ENCODE measurements at regions not wholly inside any gene's neighbourhood (a gene's known extent, or its start where the extent isn't known, plus 50 kb on each side); places are given as distances from the start of the nearest gene placed in this dataset.

DNA sequence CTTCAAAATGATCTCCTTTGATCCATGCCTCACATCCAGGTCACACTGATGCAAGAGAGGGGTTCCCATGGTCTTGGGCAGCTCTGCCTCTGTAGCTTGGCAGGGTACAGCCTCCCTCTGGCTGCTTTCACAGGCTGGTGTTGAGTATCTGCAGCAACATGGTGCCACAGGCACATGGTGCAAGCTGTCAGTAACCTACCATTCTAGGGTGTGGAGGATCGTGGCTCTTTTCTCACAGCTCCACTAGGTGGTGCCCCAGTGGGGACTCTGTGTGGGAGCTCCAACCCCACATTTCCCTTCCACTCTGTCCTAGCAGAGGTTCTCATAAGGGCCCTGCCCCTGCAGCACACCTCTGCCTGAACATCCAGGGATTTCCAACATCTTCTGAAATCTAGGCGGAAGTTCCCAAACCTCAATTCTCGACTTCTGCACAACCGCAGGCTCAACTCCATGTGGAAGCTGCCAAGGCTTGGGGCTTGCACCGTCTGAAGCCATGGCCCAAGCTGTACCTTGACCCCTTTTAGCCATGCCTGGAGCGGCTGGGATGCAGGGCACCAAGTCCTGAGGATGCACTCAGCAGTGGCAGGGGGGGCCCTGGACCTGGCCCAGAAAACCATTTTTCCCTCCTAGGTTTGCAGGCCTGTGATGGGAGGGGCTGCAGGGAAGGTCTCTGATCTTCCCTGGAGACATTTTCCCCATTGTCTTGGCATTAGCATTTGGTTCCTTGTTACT is 137.8 kb upstream of the NUDT6 start:
- ChIA-PET CTCF (interaction anchor here (0.6 kb wide), 1 partner anchor 392 kb away, joined by 3 read pairs; no protein-coding TSS in a partner anchor), POLR2A (no interaction called here)
- TF ChIP-seq FOXA1 (IDR thresholded peaks at IDR 0.05) (no peak), TARDBP (IDR thresholded peaks at IDR 0.05) (no peak), ARNT (IDR thresholded peaks at IDR 0.05) (no peak), NFRKB (IDR thresholded peaks at IDR 0.05) (no peak), ELF4 (IDR thresholded peaks at IDR 0.05) (no peak), BHLHE40 (IDR thresholded peaks at IDR 0.05; ENCODE audit: borderline replicate concordance) (no peak), L3MBTL2 (conservative IDR thresholded peaks at IDR 0.05) (no peak), CTBP1 (IDR thresholded peaks at IDR 0.05; ENCODE audit: borderline replicate concordance) (no peak), SUZ12 (IDR thresholded peaks at IDR 0.05) (no peak), FOXM1 (IDR thresholded peaks at IDR 0.05; ENCODE audit: borderline replicate concordance) (no peak), HDGF (IDR thresholded peaks at IDR 0.05; ENCODE audit: borderline replicate concordance) (no peak), ZNF384 (IDR thresholded peaks at IDR 0.05) (no peak)
- TF ChIP-seq, protein P1, sequence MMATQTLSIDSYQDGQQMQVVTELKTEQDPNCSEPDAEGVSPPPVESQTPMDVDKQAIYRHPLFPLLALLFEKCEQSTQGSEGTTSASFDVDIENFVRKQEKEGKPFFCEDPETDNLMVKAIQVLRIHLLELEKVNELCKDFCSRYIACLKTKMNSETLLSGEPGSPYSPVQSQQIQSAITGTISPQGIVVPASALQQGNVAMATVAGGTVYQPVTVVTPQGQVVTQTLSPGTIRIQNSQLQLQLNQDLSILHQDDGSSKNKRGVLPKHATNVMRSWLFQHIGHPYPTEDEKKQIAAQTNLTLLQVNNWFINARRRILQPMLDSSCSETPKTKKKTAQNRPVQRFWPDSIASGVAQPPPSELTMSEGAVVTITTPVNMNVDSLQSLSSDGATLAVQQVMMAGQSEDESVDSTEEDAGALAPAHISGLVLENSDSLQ (IDR thresholded peaks at IDR 0.05): no peak

DNA sequence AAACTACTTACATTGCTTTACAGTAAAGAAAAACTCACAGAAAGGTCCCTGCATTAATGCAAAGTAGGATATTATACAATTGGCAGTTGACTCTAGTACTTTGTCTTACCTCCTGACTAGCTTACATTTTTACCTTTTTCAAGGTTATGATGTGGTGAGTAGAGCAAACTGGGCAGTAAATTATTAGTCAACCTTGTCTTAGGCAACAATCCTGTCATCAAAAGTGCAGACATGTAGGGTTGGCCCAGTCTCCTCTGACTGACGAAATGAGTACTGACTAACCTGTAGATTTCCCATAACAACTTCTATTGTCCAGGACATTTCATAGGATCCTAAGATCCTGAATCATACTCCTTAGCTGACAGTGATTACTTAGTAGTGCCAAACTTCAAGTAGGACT is 142.0 kb upstream of the NUDT6 start:
- no peak for DNase-seq (ENCODE audit: extremely low spot score)
- CTCF ChIA-PET: no interaction called here
- TF ChIP-seq SUZ12 (IDR thresholded peaks at IDR 0.05): no peak
- TF ChIP-seq, protein P1 (IDR thresholded peaks at IDR 0.05): no peak
- no peak for TF ChIP-seq FOXM1 (IDR thresholded peaks at IDR 0.05; ENCODE audit: borderline replicate concordance)
- POLR2A ChIA-PET: no interaction called here

More for the DNA sequence above, 137.8 kb upstream of the NUDT6 start:
- DNase-seq (ENCODE audit: extremely low spot score): no peak

DNA sequence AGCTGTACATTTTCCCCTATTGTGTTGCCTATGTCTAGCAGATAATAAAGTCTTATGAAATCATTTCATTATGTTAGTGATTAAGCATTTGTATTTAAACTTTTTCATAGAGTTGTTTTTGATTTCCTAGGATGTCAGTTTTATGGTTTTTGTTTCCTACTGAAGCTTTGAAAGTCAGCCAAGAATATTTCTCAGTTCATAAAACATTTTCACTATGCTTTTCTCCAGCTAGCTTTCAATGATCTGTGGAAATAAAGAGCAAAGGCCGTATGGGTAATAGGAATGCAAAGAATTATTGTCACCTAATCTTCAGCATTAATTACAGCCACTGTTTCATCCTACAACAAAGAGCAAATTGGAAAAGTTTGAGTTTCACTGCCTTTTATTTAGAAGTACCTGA is 145.7 kb upstream of the NUDT6 start:
- ChIA-PET POLR2A (no interaction called here), CTCF (no interaction called here)
- DNase-seq (ENCODE audit: extremely low spot score): no peak
- no peak for TF ChIP-seq ZNF384 (IDR thresholded peaks at IDR 0.05)
- TF ChIP-seq L3MBTL2 (conservative IDR thresholded peaks at IDR 0.05): no peak
- no peak for TF ChIP-seq SP1 (IDR thresholded peaks at IDR 0.05)
- no peak for TF ChIP-seq FOXA1 (IDR thresholded peaks at IDR 0.05)
- TF ChIP-seq, protein P1 (IDR thresholded peaks at IDR 0.05): no peak
- TF ChIP-seq ARNT (IDR thresholded peaks at IDR 0.05): no peak
- no peak for TF ChIP-seq LEF1 (IDR thresholded peaks at IDR 0.05; ENCODE audit: borderline replicate concordance)
- no peak for TF ChIP-seq NFRKB (IDR thresholded peaks at IDR 0.05)

DNA sequence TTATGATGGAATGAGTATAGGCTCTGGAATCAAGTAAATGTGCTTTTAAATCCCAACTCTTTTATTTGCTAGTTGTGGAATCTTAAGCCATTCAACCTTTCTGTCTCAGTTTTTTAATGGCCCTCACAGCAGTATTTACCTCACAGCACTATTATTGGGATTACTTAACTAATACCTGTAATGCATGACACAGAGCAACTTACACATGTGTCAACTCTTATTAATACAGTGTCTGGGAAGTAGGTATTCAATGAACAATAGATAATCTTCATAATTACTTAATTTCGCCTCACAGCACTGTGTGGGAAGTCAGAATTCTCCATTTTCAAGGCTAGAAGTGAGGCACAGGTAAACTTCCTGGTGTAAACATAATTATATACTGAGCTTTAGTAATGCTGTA is 149.7 kb upstream of the NUDT6 start:
- POLR2A ChIA-PET: no interaction called here
- no peak for TF ChIP-seq ZNF384 (IDR thresholded peaks at IDR 0.05)
- no peak for TF ChIP-seq FOXK2 (IDR thresholded peaks at IDR 0.05)
- no peak for TF ChIP-seq NFRKB (IDR thresholded peaks at IDR 0.05)
- TF ChIP-seq HDGF (IDR thresholded peaks at IDR 0.05; ENCODE audit: borderline replicate concordance): no peak
- TF ChIP-seq FOXA1 (IDR thresholded peaks at IDR 0.05): no peak
- TF ChIP-seq FOXM1 (IDR thresholded peaks at IDR 0.05; ENCODE audit: borderline replicate concordance): no peak
- CTCF ChIA-PET: no interaction called here
- DNase-seq (ENCODE audit: extremely low spot score): no peak

DNA sequence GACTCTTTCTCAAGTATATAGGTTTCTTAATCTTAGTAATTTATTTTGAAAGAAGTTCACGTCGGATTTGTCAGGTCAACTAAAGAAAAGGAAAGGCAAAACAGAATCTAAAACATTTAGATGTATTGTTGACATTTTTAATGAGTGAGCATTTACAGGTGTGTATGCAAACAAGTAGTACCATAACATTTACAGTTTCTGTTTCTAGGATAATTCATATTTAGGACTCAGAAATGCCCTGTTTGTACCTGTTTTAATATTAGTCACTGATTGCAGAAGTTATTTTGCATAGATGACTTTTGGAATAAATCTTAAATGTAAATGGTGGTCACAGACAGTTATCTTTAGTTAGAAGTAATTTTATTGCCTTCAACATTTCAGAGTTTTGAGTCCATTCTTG is 151.3 kb upstream of the NUDT6 start:
- no peak for DNase-seq (ENCODE audit: extremely low spot score)
- POLR2A ChIA-PET: no interaction called here
- CTCF ChIA-PET: no interaction called here
- TF ChIP-seq SUZ12 (IDR thresholded peaks at IDR 0.05): no peak
- no peak for TF ChIP-seq TARDBP (IDR thresholded peaks at IDR 0.05)
- no peak for TF ChIP-seq ELF4 (IDR thresholded peaks at IDR 0.05)
- TF ChIP-seq HDGF (IDR thresholded peaks at IDR 0.05; ENCODE audit: borderline replicate concordance): no peak
- TF ChIP-seq NFRKB (IDR thresholded peaks at IDR 0.05): no peak
- no peak for TF ChIP-seq LEF1 (IDR thresholded peaks at IDR 0.05; ENCODE audit: borderline replicate concordance)
- TF ChIP-seq, protein P1 (IDR thresholded peaks at IDR 0.05): no peak
- TF ChIP-seq L3MBTL2 (conservative IDR thresholded peaks at IDR 0.05): no peak
- no peak for TF ChIP-seq CTBP1 (IDR thresholded peaks at IDR 0.05; ENCODE audit: borderline replicate concordance)
- no peak for TF ChIP-seq BHLHE40 (IDR thresholded peaks at IDR 0.05; ENCODE audit: borderline replicate concordance)
- no peak for TF ChIP-seq ZNF384 (IDR thresholded peaks at IDR 0.05)
- TF ChIP-seq SP1 (IDR thresholded peaks at IDR 0.05): no peak
- TF ChIP-seq FOXA1 (IDR thresholded peaks at IDR 0.05): no peak
- TF ChIP-seq FOXK2 (IDR thresholded peaks at IDR 0.05): no peak
- no peak for TF ChIP-seq ARNT (IDR thresholded peaks at IDR 0.05)
- TF ChIP-seq FOXM1 (IDR thresholded peaks at IDR 0.05; ENCODE audit: borderline replicate concordance): no peak

DNA sequence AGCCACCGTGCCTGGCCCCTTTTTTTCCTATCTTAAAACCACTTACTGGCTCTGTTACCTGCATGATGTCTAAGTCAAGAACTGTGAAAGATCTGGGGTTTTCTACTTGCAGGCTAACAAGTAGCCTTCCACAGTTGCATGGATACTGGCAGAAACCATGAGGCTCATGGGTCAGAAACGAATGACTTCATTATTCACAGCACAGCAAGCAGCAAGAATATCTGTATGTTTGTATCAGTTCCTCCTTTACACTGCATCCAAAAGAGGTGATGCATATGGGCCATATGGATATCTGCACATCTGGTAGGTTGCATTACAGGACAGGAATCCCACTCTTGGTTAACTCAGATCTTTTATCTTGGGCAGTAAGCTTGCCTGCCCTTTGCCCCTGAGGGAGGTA is 154.9 kb upstream of the NUDT6 start:
- TF ChIP-seq CTBP1 (IDR thresholded peaks at IDR 0.05; ENCODE audit: borderline replicate concordance): no peak
- no peak for TF ChIP-seq BHLHE40 (IDR thresholded peaks at IDR 0.05; ENCODE audit: borderline replicate concordance)
- no peak for TF ChIP-seq FOXK2 (IDR thresholded peaks at IDR 0.05)
- TF ChIP-seq FOXA1 (IDR thresholded peaks at IDR 0.05): no peak
- TF ChIP-seq NFRKB (IDR thresholded peaks at IDR 0.05): no peak
- TF ChIP-seq ZNF384 (IDR thresholded peaks at IDR 0.05): no peak
- TF ChIP-seq LEF1 (IDR thresholded peaks at IDR 0.05; ENCODE audit: borderline replicate concordance): no peak
- no peak for TF ChIP-seq SP1 (IDR thresholded peaks at IDR 0.05)
- no peak for TF ChIP-seq L3MBTL2 (conservative IDR thresholded peaks at IDR 0.05)
- no peak for TF ChIP-seq ELF4 (IDR thresholded peaks at IDR 0.05)
- no peak for TF ChIP-seq ARNT (IDR thresholded peaks at IDR 0.05)
- TF ChIP-seq, protein P1 (IDR thresholded peaks at IDR 0.05): no peak
- no peak for TF ChIP-seq TARDBP (IDR thresholded peaks at IDR 0.05)
- no peak for TF ChIP-seq FOXM1 (IDR thresholded peaks at IDR 0.05; ENCODE audit: borderline replicate concordance)
- no peak for TF ChIP-seq SUZ12 (IDR thresholded peaks at IDR 0.05)
- TF ChIP-seq HDGF (IDR thresholded peaks at IDR 0.05; ENCODE audit: borderline replicate concordance): no peak
- CTCF ChIA-PET: no interaction called here
- no peak for DNase-seq (ENCODE audit: extremely low spot score)
- POLR2A ChIA-PET: no interaction called here

All from HEK293T (cell line).